ENCODE measurements at regions not wholly inside any gene's neighbourhood (a gene's known extent, or its start where the extent isn't known, plus 50 kb on each side); places are given as distances from the start of the nearest gene placed in this dataset.

DNA sequence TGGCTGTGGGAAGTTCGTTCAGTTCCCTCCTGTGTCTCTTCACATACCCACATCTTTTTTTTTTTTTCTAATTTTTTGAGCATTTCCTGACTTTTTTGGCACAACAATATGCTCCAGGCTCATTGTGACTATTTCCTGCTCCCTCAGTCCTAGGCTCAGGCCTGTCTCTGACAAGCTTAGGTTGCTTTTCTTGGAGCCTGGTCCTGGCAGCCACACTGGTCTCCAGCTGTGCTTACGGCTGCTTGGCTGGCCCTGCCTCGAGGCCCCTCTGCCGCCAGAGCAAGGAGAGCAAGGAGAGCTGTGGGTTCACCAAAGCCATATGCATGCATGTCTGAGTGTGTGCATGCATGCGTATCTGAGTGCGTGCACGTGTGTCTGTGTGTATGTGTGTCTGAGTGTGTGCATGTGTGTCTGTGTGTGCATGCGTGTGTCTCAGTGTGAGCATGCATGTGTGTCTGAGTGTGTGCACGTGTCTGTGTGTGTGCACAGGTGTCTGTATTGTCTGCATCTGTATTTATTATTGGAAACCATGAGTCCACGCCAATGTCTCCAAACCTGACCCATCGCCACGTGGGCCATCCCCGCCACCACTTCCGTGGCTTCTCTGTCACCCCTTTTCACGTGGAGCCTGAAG is 766.1 kb upstream of the SALL3 start:
- Histone ChIP-seq H3K36me3 (ENCODE audit: low read depth, missing control alignments) (no peaks in the 10 kb centered on the region), H3K9me3 (no peaks in the 10 kb centered on the region), H3K4me1 (no peaks in the 10 kb centered on the region), H3K27ac (no peak overlapping the region), H3K4me3 (no peak overlapping the region), H3K27me3 (no peaks in the 10 kb centered on the region)
- TF ChIP-seq, protein P1, sequence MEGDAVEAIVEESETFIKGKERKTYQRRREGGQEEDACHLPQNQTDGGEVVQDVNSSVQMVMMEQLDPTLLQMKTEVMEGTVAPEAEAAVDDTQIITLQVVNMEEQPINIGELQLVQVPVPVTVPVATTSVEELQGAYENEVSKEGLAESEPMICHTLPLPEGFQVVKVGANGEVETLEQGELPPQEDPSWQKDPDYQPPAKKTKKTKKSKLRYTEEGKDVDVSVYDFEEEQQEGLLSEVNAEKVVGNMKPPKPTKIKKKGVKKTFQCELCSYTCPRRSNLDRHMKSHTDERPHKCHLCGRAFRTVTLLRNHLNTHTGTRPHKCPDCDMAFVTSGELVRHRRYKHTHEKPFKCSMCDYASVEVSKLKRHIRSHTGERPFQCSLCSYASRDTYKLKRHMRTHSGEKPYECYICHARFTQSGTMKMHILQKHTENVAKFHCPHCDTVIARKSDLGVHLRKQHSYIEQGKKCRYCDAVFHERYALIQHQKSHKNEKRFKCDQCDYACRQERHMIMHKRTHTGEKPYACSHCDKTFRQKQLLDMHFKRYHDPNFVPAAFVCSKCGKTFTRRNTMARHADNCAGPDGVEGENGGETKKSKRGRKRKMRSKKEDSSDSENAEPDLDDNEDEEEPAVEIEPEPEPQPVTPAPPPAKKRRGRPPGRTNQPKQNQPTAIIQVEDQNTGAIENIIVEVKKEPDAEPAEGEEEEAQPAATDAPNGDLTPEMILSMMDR (IDR thresholded peaks at IDR 0.05), result no peak
- no peak for TF ChIP-seq POLR2A (IDR thresholded peaks at IDR 0.05)
- 57 to 66% methylated on average over 13 to 15 of the region's 15 CpGs for WGBS, 2 donors
- peak; percentile 61 for DNase-seq
- intact Hi-C loops (cut with DNase I; ENCODE audit: low total_unique reads), result no loop called here

DNA sequence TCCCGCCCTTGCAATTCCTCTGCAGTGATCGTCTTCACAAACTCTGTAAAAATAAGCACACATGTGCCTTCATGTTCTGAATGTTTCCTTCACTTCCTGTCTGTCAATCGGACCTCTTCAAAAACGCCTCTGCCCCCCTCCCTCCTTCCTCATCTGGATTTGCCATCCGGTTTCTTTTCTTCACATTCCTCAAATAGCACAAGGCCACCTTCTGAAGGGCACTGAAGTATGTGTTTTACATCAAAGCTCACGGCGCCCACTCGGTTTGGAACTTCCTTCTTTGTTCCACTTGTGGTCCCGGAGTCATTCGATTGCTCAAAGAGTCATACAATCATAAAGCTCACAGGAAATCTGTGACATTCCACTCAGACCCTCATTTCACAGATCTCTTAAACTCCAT is 758.1 kb upstream of the SALL3 start:
- no peak for DNase-seq
- H3K36me3 ChIP-seq (ENCODE audit: low read depth, missing control alignments), result no peaks in the 10 kb centered on the region

DNA sequence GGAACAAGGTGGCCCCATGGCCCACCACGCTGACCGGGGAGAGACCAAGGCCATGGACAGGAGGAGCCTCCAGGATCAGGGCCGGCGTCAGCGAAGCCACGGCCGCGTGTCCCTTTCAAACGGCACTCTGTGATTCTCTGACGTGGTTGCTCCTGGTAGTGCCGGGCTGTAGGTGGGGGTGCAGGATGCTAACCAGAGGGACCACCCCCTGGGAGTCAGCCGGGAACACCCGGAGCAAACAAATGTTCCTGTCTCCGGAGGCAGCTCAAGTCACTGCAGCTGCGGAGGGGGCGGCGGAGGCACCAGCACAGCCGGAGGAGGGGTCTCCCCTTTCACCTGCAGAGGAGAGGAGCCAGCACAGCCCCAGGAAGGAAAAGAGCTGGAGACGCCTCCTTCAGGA is 750.6 kb upstream of the SALL3 start:
- no peak overlapping the region for H3K4me3 ChIP-seq
- WGBS, 2 donors, result 24 to 34% methylated on average over 13 to 19 of the region's 19 CpGs
- H3K27ac ChIP-seq, result no peak overlapping the region
- no peak for DNase-seq
- TF ChIP-seq POLR2A (IDR thresholded peaks at IDR 0.05), result no peak
- TF ChIP-seq, protein P1 (IDR thresholded peaks at IDR 0.05), result no peak
- H3K9me3 ChIP-seq, result no peaks in the 10 kb centered on the region
- intact Hi-C loops (cut with DNase I; ENCODE audit: low total_unique reads), result no loop called here
- no peaks in the 10 kb centered on the region for H3K4me1 ChIP-seq
- H3K27me3 ChIP-seq, result no peaks in the 10 kb centered on the region
- no peaks in the 10 kb centered on the region for H3K36me3 ChIP-seq (ENCODE audit: low read depth, missing control alignments)

More for the DNA sequence above, 758.1 kb upstream of the SALL3 start:
- Histone ChIP-seq H3K9me3 (no peaks in the 10 kb centered on the region), H3K27ac (no peak overlapping the region), H3K4me1 (no peaks in the 10 kb centered on the region), H3K27me3 (no peaks in the 10 kb centered on the region), H3K4me3 (no peak overlapping the region)
- whole genome bisulfite sequencing, 2 donors, result 69 to 71% methylated on average over 10 of the region's 10 CpGs
- intact Hi-C loops (cut with DNase I; ENCODE audit: low total_unique reads), result no loop called here
- TF ChIP-seq, protein P1 (IDR thresholded peaks at IDR 0.05), result no peak
- TF ChIP-seq POLR2A (IDR thresholded peaks at IDR 0.05), result no peak

DNA sequence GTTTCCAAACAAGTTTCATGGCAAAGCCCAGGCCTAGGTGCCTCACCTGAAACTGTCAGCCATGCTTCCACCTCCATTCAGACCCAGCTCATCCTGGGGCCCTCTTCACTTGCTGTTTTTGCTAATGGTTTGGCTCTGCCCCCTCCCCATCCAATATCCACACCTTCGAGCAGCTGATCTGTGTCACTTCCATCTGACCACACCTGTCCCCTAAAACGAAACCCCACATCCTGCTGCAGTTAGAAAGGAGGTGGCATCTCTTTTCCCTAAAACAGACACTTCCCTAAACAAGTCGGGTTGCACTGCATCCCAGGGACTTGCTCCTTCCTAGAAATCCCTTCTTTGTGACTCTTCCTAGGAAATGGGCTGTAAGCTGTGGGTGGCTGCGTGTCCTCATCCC is 748.7 kb upstream of the SALL3 start:
- Histone ChIP-seq H3K36me3 (ENCODE audit: low read depth, missing control alignments) (no peaks in the 10 kb centered on the region), H3K27me3 (no peaks in the 10 kb centered on the region), H3K4me1 (no peaks in the 10 kb centered on the region), H3K9me3 (no peaks in the 10 kb centered on the region), H3K4me3 (no peak overlapping the region), H3K27ac (no peak overlapping the region)
- 79 to 85% methylated on average over 4 of the region's 4 CpGs for WGBS, 2 donors
- no peak for DNase-seq
- TF ChIP-seq, protein P1 (IDR thresholded peaks at IDR 0.05), result no peak
- TF ChIP-seq POLR2A (IDR thresholded peaks at IDR 0.05), result no peak
- intact Hi-C loops (cut with DNase I; ENCODE audit: low total_unique reads), result no loop called here

DNA sequence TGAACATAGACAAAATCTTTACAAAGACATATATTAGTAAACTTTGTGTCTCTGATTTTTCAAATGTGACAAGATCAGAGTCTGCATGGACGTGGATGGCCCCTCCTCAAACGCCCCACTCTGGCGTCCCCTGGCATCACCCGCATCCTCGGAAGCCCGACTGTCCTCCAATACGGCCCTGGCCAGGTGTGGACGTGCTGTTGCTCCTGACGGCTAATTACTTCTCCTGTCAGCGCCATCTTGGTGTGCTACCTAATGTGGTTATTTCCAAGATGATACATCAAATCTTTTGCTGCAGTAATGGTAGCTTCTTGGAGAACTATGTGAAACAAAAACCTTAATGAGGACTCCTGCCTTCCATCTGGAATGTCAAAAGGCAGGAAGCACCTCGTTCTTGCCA is 747.4 kb upstream of the SALL3 start:
- no peaks in the 10 kb centered on the region for H3K27me3 ChIP-seq
- intact Hi-C loops (cut with DNase I; ENCODE audit: low total_unique reads), result no loop called here
- DNase-seq, result no peak
- H3K9me3 ChIP-seq, result no peaks in the 10 kb centered on the region
- H3K27ac ChIP-seq, result no peak overlapping the region
- no peak overlapping the region for H3K4me3 ChIP-seq
- no peak for TF ChIP-seq POLR2A (IDR thresholded peaks at IDR 0.05)
- TF ChIP-seq, protein P1 (IDR thresholded peaks at IDR 0.05), result no peak
- no peaks in the 10 kb centered on the region for H3K36me3 ChIP-seq (ENCODE audit: low read depth, missing control alignments)
- 72 to 88% methylated on average over 11 of the region's 11 CpGs for WGBS, 2 donors
- no peaks in the 10 kb centered on the region for H3K4me1 ChIP-seq
